Sigmoid colon (tissue), 6 donors: ENCODE measurements at regions not wholly inside any gene's neighbourhood (a gene's known extent, or its start where the extent isn't known, plus 50 kb on each side); places are given as distances from the start of the nearest gene placed in this dataset.

Source experiments
- DNase-seq: peaks from one replicate; pipeline ENCODE4 v3.0.0-alpha.2; 2019
- H3K27ac ChIP-seq, 4 donors: fragments of 200-600 bp; sonication (generic); one replicate each; pipeline ENCODE4 v1.5.1; 2016 to 2019; ENCODE audit warnings: mild to moderate bottlenecking in 1 of 4
- H3K27me3 ChIP-seq, 3 donors: fragments of 200-600 bp; sonication (generic); one replicate each; pipeline ENCODE4 v1.5.1; 2019; ENCODE audit warnings: mild to moderate bottlenecking in 1 of 3
- H3K36me3 ChIP-seq, 4 donors: fragments of 200-600 bp; sonication (generic); one replicate each; pipeline ENCODE4 v1.5.1; 2016 to 2019
- H3K4me1 ChIP-seq, 4 donors: fragments of 200-600 bp; sonication (generic); one replicate each; pipeline ENCODE4 v1.5.1; 2017 to 2019
- H3K4me3 ChIP-seq, 4 donors: fragments of 200-600 bp; sonication (generic); one replicate each; pipeline ENCODE4 v1.5.1; 2017 to 2019; ENCODE audit warnings: mild to moderate bottlenecking in 2 of 4, moderate library complexity in 1 of 4
- H3K9me3 ChIP-seq, 4 donors: fragments of 200-600 bp in 3 of 4; sonication (generic) in 3 of 4; one replicate each; pipeline versions ENCODE4 v1.5.1 to v1.6.1; 2013 to 2019
- EP300 ChIP-seq, 4 donors: sonication (generic); formaldehyde crosslinking; IDR thresholded peaks; one replicate each; pipeline ENCODE4 v1.6.1; 2017; ENCODE audit warnings: antibody characterized with exemption in 4 of 4
- POLR2A ChIP-seq, 2 donors: fragments of 450-650 bp; IDR thresholded peaks; one replicate each; pipeline ENCODE4 v1.6.1; 2016; ENCODE audit warnings: antibody characterized with exemption in 2 of 2, mild to moderate bottlenecking in 2 of 2, moderate library complexity in 2 of 2
- POLR2AphosphoS5 ChIP-seq, 4 donors: sonication (generic); formaldehyde crosslinking; IDR thresholded peaks; one replicate each; pipeline ENCODE4 v1.6.1; 2017; ENCODE audit warnings: antibody characterized with exemption in 4 of 4
- WGBS, 2 donors: extraction: QIAGEN DNeasy Blood & Tissue Kit; methylation state at CpG; one replicate each; pipeline ENCODE4 v1.1.7; 2013; 5-methylcytosine and 5-hydroxymethylcytosine counted together
- intact Hi-C: fragments of 100-400 bp; cut with DNase I; formaldehyde crosslinking; loops from one replicate; pipeline ENCODE4 v1.15.1; 2023
- TF ChIP-seq, protein P1 (sequence below), 4 experiments: fragments of 450-650 bp in 3 of 4; fragments of 200-600 bp in 1 of 4; IDR thresholded peaks; one replicate each; pipeline ENCODE4 v1.5.1; 2016 to 2019; ENCODE audit warnings: antibody characterized with exemption in 4 of 4, mild to moderate bottlenecking in 3 of 4, moderate library complexity in 2 of 4
- donor health status: healthy with polysubstance abuse.
- donor health status: healthy.

DNA sequence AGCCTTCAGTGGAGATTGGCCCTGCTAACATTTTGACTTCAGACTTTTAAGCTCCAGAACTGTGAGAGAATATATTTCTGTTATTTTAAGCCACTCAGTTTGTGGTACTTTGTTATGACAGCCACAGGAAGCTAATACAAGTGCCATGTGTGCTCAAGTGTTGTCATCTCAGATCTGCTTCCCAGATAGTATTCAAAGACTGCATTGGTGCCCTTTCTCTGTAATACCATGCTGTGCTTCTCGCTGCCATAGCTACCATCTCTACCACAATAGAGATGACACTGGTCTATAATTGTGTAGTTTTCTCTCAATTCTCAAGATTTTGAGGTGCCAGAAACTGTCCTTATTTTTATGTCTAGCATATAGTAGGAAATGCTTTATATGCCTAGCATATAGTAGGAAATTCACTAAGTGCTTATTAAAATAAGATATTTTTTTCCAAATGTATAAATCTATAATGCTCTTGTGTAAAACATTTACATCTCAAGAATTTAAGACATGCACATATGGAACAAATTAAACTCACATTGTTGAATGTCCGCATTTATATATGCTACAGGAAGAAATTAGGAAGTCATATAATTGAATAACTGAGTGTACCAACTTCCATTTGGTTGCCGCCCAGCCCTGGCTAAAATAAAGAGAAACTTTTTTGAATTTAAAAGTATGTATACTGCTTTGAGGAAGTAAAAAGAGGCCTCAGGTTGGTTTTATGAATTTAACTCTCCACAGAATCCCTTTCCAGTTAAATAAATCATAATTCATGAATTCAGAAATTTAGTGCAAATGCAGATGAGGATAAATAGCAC lies 77.6 kb downstream of the TPBG start:
- Histone ChIP-seq H3K4me1 (no peaks in the 10 kb centered on the region), H3K27ac (no peak overlapping the region), H3K4me3 (no peak overlapping the region), H3K27me3 (no peaks in the 10 kb centered on the region), H3K9me3 (no peaks in the 10 kb centered on the region), H3K36me3 (no peaks in the 10 kb centered on the region)
- 82 to 89% methylated on average over 3 of the region's 3 CpGs for WGBS, 2 donors
- intact Hi-C loops: no loop called here
- no peak for TF ChIP-seq EP300 (IDR thresholded peaks at IDR 0.05)
- no peak for TF ChIP-seq POLR2AphosphoS5 (IDR thresholded peaks at IDR 0.05)
- TF ChIP-seq, protein P1, sequence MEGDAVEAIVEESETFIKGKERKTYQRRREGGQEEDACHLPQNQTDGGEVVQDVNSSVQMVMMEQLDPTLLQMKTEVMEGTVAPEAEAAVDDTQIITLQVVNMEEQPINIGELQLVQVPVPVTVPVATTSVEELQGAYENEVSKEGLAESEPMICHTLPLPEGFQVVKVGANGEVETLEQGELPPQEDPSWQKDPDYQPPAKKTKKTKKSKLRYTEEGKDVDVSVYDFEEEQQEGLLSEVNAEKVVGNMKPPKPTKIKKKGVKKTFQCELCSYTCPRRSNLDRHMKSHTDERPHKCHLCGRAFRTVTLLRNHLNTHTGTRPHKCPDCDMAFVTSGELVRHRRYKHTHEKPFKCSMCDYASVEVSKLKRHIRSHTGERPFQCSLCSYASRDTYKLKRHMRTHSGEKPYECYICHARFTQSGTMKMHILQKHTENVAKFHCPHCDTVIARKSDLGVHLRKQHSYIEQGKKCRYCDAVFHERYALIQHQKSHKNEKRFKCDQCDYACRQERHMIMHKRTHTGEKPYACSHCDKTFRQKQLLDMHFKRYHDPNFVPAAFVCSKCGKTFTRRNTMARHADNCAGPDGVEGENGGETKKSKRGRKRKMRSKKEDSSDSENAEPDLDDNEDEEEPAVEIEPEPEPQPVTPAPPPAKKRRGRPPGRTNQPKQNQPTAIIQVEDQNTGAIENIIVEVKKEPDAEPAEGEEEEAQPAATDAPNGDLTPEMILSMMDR (IDR thresholded peaks at IDR 0.05): no peak
- TF ChIP-seq POLR2A (IDR thresholded peaks at IDR 0.05): no peak
- DNase-seq: no peak

DNA sequence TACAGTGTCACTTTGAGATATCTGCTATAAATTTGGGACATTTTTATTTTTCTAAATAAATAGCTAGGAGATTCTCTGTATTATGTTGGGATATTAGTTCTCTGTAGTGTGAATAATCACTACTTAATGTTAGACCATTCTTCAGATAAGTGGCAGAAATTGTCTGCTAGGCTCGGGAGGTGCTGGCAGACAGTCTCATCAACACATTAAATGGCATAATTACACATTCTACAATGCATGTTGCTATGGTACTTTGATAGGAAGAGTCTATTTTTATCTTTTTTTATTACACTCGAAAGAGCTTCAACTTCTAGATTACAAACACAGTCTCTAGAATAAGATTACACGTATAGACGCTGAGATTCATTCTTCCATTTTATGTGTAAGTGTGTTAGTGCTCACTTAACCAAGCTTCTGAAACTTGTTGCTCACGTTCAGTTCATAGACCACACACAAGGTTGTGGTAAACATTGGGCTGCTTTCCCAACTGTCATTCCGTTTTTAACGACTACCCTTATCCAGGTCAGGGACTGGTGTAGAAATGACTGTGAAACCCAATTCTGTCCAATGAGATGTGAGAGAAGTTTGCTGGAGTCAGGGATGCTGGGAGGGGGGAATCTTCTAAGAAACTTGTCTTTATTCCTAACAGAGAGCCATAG lies 78.6 kb downstream of the TPBG start:
- no peak for DNase-seq
- no peaks in the 10 kb centered on the region for H3K4me1 ChIP-seq
- no peak overlapping the region for H3K4me3 ChIP-seq
- WGBS, 2 donors: 71 to 77% methylated on average over 7 of the region's 7 CpGs
- TF ChIP-seq, protein P1 (IDR thresholded peaks at IDR 0.05): no peak
- TF ChIP-seq POLR2AphosphoS5 (IDR thresholded peaks at IDR 0.05): no peak
- no peak for TF ChIP-seq EP300 (IDR thresholded peaks at IDR 0.05)
- no peak for TF ChIP-seq POLR2A (IDR thresholded peaks at IDR 0.05)
- H3K9me3 ChIP-seq: no peaks in the 10 kb centered on the region
- no peaks in the 10 kb centered on the region for H3K36me3 ChIP-seq
- no peaks in the 10 kb centered on the region for H3K27me3 ChIP-seq
- intact Hi-C loops: no loop called here
- H3K27ac ChIP-seq: no peak overlapping the region

DNA sequence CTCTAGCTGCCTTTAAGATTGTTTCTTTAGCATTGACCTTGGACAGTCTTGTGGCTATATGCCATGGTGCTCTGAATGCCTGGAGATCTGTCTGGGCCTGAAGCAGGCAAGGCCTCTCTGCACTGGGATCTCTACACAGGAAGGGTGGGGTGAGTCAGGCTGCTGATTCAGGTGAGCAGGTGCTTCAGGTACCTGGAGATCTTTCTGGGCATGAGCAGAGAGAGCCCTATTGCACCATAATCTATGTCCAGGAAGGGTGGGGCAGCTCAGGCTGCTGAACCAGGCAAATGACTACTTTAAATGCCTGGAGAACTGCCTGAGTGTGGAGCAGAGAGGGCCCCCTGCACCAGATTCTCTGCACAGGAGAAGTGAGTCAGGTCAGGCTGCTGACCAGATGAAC lies 94.5 kb downstream of the TPBG start:
- no peak for DNase-seq
- Histone ChIP-seq H3K4me1 (no peaks in the 10 kb centered on the region), H3K36me3 (no peaks in the 10 kb centered on the region), H3K27ac (no peak overlapping the region), H3K27me3 (no peaks in the 10 kb centered on the region), H3K4me3 (no peak overlapping the region), H3K9me3 (no peaks in the 10 kb centered on the region)
- intact Hi-C loops: no loop called here
- TF ChIP-seq EP300 (IDR thresholded peaks at IDR 0.05) (no peak), POLR2A (IDR thresholded peaks at IDR 0.05) (no peak), POLR2AphosphoS5 (IDR thresholded peaks at IDR 0.05) (no peak)
- TF ChIP-seq, protein P1 (IDR thresholded peaks at IDR 0.05): no peak

DNA sequence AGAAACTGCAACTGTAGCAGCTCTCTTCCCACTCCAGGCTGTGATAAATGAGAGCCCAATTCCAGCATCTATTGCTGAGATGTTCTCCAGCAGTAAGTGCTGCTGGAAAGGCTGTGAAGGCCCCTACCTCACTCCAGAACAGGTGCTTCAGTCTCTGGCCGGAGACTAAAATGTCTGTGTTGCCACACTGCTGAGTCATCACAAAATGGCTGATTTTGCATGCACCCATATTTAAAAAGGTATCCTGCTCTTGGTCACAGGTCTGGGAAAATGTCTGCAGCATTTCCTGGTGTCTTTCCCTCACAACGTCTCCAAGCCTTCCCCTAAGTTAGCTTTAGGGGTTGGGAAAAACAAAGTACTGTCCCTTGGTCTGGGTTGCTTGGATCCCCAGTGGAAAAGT lies 95.1 kb downstream of the TPBG start:
- no peaks in the 10 kb centered on the region for H3K36me3 ChIP-seq
- H3K9me3 ChIP-seq: no peaks in the 10 kb centered on the region
- TF ChIP-seq EP300 (IDR thresholded peaks at IDR 0.05) (no peak), POLR2AphosphoS5 (IDR thresholded peaks at IDR 0.05) (no peak), POLR2A (IDR thresholded peaks at IDR 0.05) (no peak)
- TF ChIP-seq, protein P1 (IDR thresholded peaks at IDR 0.05): no peak
- intact Hi-C loops: no loop called here
- no peak for DNase-seq
- no peaks in the 10 kb centered on the region for H3K4me1 ChIP-seq
- no peak overlapping the region for H3K4me3 ChIP-seq
- no peak overlapping the region for H3K27ac ChIP-seq
- no peaks in the 10 kb centered on the region for H3K27me3 ChIP-seq
- 72 to 81% methylated on average over 2 of the region's 2 CpGs for WGBS, 2 donors
